NCI-H187 treated with DMSO at 0.1 percent for 48 hours (cell line): ENCODE measurements at regions not wholly inside any gene's neighbourhood (a gene's known extent, or its start where the extent isn't known, plus 50 kb on each side); places are given as distances from the start of the nearest gene placed in this dataset.

ENCODE experiments used
- DNase-seq: peaks from one replicate; lab custom pipeline; 2025; lab: John Stamatoyannopoulos, UW

DNA sequence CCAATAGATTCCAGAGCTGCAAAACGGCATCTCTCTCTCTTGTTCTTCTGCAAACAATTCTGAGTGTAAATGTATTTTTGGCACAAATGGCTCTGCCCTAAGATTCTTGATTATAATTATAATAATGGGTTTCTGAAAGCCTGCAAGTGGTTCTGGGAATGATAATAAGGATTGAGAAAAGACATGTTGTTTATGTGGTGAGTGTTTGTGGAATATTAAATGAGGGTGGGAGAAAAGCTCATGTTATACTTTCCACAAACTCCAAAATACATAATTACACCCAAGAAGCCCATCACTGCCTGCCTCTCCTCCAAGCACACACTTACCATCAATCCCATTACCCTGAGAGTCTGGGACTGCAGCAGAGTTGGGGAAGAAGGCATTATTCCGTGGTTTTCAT is 460.0 kb upstream of the BRINP1 start:
- no peak for DNase-seq

DNA sequence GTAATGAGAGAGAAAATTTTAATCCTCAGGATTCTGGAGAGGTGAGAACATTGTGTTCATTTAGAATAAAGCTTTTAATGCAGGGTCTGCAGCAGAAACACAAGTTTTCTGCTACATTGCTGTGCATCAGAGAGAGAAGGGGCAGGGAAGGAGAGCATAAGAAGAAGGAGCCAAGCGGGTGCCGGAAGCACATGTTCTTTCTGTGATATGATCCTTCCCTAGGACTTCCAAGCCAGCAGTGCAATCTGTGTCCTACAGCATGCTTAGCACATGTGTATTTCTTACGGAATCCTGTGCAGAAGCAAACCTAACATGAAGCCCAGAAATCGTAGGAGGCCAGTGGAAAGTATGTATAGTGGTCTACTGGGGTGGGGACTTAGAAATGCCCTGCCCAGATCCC is 458.3 kb upstream of the BRINP1 start:
- DNase-seq, result no peak

DNA sequence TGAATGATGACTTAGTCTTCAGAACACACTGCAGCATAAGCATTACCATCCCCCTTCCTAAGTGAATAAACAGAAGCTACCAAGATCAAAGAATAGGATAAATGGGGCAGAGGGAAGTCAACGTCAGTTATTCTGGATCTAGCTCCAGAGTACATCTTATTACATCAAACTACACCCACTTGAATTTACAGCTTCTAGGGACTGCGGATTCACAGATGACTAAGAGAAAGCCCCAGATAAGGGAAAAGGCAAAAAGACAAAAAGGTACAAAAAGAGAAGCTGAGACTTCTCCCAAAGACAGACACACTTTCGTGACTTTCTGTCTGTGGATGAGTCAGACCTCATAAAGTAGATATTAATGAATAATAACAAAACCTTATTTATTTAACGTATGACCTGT is 457.9 kb upstream of the BRINP1 start:
- no peak for DNase-seq

DNA sequence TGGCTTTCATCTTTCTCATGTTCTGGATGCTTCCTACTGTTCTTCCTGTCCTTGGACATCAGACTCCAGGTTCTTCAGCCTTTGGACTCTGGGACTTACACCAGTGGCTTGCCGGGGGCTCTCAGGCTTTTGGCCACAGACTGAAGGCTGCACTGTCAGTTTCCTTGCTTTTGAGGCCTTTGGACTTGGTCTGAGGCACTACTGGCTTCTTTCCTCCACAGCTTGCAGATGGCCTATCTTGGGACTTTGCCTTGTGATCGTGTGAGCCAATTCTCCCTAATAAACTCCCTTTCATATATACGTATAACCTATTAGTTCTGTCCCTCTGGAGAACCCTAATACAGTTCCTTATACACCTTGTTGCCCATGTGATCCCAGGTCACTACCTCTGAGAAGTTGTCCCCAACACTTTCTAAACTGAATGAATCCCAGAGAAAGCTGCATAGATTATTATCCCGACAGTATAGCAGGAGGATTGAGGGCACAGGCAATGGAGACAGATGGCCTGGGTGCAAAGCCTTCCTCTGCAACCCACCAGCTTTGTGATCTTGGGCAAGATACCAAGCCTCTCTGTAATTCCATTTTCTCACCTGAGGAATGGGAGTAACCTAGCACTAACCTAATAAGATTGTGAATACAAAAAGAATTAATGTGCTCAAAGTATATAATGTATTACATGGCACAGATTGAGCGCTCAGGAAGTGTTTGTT is 449.6 kb upstream of the BRINP1 start:
- DNase-seq, result no peak

DNA sequence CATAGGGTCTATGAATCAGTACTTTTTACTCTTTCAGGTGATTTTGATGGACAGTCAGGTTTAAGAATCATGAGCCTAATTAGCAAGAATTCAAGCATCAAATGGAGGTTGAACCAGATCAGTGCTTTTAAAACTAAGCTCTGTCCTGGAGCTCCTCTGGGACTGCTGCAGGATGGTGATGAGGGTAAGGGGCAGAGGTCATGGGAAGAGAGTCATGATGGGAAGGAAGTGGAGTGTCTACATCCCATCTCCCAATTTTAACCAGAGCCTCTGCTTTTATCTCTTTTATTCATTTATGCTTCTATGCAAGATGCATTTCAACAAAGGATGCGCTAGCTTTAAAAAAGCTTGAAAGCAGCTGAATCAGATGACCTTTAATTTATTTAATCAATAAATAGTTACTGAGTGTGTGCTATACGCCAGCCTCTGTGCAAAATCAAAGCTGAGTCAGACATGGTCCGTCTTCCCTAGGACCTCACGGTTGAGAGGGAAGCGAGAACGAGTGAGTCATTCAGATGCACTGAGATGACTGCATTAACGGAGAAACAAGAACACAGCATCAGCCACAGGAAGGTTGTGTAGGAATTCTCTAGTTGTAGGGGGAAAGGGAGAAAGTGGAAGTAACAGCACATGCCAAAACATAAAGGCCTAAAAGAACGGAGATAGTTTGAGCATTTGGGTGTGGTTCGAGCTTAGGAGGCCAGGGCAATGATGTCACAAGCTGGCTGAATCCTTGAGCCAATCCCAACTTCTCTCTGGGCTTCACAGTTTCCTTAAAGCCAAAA is 441.6 kb upstream of the BRINP1 start:
- no peak for DNase-seq

DNA sequence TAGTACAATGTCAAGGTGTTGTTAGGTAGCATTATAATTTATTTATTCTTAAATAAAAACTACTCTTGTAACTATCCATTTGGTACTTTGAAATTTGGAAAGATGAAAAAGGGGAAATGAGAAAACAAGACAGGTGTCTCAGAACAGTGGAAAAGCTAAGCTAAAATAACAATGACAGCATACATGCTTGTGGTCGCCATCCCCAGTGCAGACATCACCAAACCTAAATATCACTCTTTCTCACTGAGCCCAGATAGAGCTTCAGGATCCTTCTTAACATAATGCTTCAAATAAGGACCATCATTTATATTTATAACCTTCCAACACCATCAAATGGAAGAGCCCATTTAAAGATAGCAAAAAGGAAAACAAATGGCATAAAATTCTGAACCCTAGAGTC is 434.4 kb upstream of the BRINP1 start:
- no peak for DNase-seq

DNA sequence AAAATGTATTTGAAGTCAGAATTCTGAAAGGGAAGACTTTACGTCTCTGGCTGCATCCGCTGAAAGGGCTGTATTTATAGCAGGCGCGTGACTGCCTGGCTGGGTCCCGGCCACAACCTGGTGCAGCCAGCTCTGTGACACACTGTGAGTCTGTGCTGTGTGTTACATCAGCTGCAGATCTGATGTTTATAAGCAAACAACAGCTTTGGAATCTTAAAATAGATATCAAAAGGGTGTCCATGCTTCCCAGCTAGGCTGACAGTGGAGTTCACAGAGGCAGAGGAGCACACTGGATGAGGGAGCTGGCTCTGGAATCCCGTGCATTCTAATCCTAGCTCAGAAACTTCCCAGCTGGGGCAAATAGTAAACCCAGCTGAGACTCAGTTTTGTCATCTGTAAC is 433.4 kb upstream of the BRINP1 start:
- no peak for DNase-seq

DNA sequence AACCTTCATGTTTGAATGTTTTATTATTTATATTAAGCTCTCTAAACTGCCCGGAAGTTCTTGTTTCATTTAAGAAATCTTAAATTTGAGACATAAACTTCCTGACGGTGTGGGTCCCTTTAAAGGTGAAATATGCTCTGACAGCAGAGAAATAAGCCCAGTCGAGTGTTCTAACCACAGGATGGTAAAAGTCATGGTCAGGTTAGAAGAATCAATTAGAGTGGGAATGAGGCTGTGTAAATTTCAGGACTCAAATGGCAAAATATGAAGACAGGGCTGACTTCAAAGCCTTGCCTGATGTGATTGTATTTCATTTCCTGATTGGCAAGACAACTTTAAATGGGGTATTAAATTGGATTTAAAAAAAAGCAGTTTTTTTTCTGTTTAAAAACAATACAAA is 432.9 kb upstream of the BRINP1 start:
- DNase-seq, result no peak

DNA sequence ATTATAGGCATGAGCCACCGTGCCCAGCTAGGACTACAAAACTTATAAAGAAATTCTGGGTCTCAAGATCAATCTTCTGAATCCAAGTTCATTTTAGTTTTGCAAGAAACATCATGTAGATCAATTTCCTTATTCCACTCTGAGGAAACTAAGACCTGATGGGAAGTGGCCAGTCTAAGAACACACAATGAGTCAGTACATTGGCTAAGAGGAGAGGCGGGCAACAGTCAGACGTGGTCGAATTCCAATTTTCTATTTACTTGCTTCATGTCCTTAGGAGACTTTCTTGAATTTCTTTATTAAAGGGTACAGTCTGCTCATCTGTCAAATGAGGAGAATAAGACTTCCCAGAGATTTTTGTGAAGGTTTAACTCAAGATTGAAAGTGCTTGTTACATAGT is 432.1 kb upstream of the BRINP1 start:
- DNase-seq, result no peak

DNA sequence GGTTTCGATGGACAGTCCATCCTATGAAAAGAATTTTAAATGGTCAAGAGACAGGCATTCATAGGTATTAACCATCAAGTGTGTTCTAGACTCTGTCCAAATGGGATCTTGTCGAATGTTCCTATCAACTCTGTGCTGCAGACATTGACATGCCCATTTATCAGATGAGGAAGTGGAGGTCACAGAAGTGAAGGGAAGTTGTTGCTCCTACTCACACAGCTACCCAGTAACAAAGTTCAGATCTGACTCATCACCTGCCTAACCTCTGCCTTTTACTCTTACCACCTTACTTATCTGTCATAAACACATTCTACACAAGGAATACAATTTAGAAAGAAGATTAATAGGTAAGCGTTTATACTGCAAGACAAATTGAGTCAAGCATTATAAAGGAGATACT is 426.2 kb upstream of the BRINP1 start:
- DNase-seq, result no peak

DNA sequence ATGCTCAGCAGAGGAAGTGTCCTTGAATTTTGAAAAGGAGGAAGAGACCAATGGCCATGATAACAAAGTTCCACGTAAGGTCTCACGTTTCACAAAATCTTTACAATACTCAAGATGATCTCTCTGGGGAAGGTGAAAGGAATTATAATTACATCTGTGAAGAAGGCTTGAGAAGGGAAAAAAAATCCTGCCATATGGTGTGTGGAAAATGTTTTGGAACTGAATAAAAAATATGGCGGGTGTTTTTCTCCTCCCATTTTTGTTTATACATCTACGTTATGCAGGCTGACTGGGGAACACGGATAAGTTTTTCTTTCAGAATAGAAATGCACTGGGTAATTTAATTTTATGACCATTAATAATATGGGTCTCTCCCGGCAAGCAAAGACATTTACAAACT is 425.6 kb upstream of the BRINP1 start:
- DNase-seq, result no peak

DNA sequence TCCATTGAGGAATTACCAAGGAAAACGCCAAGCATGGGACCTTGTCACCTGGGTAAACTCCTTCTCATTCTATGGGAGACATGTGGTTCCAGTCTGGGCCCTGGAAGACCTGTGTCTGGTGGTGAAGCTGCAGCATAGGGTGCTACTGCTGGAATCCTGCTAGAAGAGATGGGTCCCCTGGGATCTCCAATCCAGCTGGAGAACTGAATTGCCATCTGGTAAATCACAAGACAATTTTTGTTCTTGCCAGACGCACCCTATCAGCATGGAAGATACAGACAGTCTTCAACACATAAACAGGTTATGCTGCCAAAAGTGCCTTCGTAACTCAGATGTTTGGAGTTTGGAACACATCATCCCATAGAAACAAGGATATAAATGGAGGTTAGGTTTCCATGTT is 424.0 kb upstream of the BRINP1 start:
- DNase-seq, result no peak

DNA sequence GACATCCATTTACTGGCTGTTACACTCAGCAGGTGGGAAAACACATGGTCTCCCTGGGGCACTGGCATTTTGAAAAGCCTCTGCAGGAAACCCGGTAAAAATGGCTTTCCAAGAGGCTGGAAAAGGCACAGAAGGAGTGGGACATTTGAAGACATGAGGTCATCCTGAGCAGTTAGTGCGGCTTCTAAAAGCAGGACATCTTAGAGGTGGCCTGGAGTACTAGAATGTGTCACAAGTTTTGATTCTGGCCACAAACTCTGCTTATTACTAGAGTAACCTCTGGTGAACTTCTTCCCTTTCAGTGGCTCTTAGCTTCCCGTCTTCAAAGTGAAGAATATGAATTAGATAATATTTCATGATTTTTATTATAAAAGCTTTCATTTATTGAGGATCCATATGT is 423.0 kb upstream of the BRINP1 start:
- no peak for DNase-seq

DNA sequence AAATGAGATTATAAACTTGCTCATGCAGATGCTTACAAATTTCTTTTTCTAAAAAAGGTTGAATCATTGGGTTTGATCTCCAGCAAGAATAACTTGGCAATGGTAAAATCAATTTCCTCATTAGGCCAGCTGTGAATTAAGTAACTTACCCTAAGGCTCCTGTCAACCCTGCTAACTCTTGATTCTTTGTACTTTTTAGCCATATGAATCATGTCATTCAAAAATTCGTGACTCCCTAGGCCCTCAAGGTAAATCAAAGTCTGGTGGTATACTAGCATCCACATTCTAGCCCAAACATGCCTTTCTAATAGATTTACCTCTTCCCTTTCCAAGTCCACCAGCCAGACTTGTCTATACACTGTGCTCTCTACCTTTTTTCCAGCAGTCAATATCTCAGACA is 420.8 kb upstream of the BRINP1 start:
- no peak for DNase-seq

DNA sequence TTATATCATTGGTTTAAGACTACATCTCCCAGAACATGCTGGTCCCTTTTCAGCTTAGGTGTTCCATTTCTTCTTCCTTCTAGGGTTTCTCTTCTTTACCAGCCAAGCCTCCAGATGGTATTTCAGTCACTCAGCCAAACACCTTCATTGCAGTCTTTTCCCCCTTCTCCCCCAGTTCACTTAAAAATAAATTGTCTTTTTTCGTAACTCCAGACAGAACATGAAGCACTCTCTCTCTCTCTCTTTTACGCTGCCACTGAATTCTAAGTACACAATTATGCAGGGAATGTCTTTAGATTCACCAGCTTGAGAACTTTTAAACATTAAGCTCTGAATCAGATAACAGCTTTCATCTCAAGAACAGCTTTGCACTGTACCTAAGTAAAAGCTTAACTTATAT is 419.7 kb upstream of the BRINP1 start:
- no peak for DNase-seq

DNA sequence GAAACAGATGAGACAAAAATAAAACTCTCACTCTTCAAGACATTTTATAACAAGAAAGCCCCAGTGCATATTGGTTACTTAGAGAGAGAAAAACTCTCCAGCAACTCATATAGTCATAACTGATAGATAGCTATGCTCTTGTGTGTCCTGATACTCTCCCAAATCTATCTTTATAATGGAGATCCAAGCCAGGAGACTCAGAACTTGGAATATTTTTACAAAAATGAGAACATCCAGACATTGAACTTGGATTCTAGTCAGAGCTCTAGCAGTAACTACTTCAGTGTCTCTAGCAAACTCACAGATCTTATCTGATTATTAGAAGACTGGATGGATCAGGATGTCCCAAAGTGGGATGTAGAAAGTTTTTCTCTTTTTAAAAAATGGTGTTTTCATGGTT is 412.7 kb upstream of the BRINP1 start:
- no peak for DNase-seq

DNA sequence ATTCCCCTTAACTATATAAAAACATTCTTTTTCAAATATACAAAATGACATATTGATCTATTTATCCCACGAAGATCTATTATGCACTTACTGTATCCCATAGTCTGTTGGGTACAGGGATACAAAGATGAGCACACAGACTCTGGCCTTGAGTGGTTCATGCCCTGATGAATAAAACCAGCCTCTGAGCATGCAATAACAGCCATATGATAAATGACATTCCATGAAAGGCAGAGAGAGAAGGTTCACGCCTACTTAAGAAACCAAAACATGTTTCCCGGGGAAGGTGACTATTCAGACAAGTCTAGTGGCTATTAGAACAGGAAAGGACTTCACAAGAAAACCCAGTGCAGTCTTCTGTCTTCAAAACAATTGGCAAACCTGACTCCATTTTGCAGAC is 406.2 kb upstream of the BRINP1 start:
- no peak for DNase-seq

DNA sequence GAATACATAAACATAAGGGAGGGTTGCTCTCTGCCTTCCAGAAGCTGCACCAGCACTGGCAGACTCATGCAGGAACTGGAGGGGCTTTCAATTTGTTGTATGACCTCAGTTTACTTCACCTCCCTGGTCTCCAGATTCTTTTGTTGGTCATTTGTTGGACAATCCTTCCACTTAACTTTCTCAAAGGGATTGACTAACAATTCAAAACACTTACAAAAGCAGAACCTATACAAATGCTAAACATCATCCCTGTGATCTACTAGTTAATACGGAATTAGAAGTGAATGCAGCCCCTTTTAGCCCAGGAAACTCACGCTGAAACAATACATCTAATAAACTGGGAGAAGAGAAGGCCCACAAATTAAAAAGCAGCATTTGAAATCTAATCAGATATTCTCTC is 404.6 kb upstream of the BRINP1 start:
- DNase-seq, result no peak

DNA sequence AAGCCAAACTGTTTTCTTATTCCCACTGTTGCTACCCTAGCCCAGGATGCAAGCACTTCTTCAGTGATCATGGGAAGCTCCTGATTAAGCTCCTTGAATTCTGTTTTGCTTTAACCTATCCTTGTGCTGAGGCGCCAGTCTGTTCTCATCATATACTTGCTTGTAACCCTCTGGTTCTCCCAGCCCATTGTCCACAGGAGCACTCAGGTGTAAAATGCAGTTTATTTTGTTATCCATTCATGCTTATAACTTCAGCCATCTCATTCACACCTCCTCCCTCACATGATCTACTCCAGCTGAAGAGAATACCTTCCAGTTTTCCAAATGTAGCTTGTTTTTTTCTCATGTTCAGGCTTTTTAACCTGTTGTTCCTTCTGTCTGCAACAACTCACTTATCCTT is 402.1 kb upstream of the BRINP1 start:
- DNase-seq, result no peak

DNA sequence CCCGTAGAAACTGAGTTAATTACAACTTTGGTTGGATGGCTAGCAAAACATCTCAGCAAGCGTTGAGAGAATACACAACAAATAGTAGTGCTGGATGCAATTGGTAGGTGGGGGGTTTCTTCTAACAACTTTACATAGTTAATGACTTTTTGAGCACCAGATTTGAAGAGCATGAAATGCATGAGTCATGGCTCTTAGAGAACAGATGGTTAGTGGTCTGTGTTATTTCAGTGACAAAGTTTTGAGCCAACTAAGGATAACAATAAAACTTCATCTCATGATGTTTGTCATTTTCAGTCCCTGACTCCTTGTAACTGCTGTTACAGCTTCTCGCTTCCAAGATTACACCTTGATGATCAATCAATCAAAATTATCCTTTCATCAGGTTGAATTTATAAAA is 399.0 kb upstream of the BRINP1 start:
- no peak for DNase-seq

DNA sequence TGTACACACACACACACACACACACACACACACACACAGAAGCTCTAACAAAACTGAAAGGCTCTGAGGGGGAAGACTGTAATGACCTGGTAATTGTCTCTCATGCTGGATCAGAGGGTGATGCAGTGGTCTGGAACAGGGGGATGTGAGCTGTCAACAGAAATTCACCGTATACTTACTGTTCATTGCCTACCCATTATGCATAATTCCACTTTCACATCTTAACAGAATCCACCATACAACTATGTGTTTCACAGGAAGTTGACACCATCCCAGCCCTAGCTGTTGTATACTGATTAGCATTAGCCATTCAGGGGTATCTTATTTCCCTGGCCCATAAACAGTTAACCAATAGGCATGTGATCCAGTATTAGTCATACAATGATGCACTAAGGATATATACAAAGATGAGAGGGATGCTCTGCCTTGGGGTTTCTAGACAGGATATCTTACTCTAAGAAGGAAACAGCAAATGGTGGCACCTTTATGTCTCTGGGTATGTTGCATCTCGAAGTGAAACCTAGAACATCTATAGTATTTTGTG is 396.5 kb upstream of the BRINP1 start:
- DNase-seq, result no peak

DNA sequence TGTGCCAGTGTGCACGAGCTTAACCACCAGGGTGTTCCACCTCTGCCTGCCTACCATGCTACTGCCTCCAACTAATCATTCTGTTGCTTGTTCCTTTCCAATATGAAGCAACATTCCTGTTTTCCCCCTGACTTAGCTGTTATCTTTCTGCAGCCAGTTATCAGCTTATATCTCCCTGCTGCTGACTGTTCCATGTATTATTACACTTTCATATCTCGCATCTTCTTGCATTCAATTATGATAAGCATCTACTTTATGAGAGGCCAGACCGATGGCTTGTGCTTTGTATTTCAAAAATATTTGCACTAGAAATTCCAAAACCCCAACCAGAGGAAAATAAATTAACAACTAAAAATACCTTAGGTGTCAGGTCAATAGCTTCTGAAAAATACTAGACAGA is 394.0 kb upstream of the BRINP1 start:
- DNase-seq, result no peak

DNA sequence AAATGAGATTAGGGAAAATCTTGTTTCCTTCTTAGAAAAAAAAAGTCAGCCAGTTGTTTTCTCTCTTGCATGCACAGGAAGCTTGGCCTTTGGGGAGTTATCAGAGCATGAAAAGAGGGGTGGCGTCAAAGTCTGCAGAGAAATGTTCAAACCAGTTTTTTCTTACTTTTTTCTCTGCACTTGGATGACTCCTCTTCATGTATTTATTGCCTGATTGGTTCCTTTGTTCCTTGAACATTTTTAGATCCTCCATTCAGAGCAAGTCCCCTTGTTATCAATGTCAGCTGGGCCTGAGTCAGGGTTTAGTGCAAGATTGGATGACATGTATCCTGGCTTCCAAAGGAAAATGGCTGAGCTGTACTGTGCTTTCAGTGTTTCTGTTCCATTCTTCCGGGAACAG is 392.6 kb upstream of the BRINP1 start:
- DNase-seq, result no peak

DNA sequence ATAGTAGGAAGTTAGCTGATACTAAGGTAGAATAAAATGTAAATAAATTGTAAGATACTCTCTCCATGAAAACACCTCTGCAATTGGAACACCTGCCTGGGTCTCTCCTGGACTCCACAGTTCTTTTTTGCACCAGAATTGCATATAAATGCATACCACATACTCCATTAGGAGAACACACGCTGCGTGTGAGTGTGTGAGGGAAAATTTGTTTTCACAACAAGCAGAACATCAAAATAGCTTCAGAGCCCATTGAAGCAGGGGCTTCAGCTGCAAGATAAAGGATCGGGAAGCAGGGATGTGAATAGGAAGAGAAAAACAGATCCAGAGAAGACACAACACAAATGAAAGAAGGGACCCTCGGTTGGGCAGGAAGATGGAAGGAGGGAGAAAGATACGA is 389.8 kb upstream of the BRINP1 start:
- no peak for DNase-seq
